Erythroblast (primary cell): ENCODE measurements at regions not wholly inside any gene's neighbourhood (a gene's known extent, or its start where the extent isn't known, plus 50 kb on each side); places are given as distances from the start of the nearest gene placed in this dataset.

Source experiments
- GATA1 ChIP-seq: IDR thresholded peaks from 2 replicates; pipeline ENCODE4 v1.6.1; 2011; ENCODE audit warnings: low read depth, mild to moderate bottlenecking, control low read depth, low read length, moderate library complexity
- POLR2A ChIP-seq: IDR thresholded peaks from 2 replicates; pipeline ENCODE4 v1.6.1; 2011; ENCODE audit warnings: mild to moderate bottlenecking, low read length

DNA sequence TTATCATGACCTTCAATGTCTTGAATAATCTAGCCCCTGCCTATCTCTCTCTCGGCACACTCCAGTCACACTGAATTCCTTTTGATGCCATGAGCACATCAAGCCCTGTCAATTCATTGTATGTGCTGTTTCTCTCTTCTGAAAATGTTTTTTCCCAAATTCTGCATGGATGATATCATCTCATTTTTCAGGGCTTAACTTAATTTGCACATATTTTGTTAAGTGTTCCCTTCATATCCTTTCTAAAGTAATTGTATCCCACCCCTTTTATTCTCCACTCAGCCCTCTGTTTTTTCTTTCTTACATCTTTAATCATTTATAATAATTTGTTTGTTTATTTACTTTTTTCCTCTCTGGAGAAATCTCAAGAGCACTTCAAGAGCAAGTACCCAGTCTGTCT lies 149.9 kb downstream of the ZNF326 start:
- TF ChIP-seq POLR2A (no peak), GATA1 (no peak)
